ENCODE measurements at regions not wholly inside any gene's neighbourhood (a gene's known extent, or its start where the extent isn't known, plus 50 kb on each side); places are given as distances from the start of the nearest gene placed in this dataset.

DNA sequence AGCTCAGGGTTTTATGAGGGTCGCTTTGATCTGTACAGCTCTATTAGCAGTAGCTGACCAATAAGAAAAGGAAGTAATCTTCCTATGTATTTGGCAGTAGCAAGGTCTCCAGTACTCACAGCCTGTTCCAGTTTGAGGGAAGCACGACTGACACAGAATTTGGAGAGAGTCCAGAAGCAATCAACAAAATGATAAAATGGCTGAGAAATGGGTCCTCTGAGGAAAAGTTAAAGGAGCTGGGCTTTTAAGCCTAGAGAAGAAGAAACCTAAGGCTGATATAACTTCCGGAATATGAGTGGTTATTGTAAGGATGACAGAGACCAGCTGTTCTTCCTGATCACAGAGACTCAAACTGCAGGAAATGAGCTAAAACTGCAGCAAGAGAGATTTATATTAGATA, 382.8 kb downstream of the GPD2 start:
- TF ChIP-seq ZFX (IDR thresholded peaks at IDR 0.05; ENCODE audit: borderline replicate concordance) = no peak
- TF ChIP-seq, protein P1, sequence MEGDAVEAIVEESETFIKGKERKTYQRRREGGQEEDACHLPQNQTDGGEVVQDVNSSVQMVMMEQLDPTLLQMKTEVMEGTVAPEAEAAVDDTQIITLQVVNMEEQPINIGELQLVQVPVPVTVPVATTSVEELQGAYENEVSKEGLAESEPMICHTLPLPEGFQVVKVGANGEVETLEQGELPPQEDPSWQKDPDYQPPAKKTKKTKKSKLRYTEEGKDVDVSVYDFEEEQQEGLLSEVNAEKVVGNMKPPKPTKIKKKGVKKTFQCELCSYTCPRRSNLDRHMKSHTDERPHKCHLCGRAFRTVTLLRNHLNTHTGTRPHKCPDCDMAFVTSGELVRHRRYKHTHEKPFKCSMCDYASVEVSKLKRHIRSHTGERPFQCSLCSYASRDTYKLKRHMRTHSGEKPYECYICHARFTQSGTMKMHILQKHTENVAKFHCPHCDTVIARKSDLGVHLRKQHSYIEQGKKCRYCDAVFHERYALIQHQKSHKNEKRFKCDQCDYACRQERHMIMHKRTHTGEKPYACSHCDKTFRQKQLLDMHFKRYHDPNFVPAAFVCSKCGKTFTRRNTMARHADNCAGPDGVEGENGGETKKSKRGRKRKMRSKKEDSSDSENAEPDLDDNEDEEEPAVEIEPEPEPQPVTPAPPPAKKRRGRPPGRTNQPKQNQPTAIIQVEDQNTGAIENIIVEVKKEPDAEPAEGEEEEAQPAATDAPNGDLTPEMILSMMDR (IDR thresholded peaks at IDR 0.05) = no peak
- no peak overlapping the region for H3K27ac ChIP-seq

DNA sequence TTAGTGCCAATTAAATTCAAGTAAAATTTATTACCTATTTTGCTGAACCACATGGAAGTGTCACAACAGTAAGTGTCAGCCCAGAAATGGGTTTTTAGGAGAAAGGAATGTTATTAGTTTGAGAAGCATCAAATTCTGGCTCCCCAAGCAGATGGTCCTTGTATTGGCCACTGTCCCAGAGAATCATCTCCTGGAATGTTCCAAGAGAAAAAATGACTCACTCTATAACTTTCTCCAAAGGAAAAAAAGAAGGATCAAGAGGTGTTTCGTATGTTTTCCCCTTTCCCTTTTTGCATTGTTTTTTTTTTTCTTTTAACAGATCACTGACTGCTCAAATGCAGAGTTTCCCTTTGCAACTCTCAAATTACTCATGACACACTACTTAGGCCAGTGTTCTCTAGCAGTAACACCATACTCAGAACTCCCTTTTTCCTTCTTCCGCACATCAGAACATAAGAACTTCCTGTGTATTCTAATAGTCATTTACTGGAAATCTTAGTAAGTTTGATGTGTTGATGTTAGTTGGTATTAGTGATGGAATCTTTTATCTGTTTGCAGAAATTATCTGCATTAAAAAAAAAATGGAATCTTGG, 390.3 kb downstream of the GPD2 start:
- no peak overlapping the region for H3K27ac ChIP-seq
- TF ChIP-seq, protein P1 (IDR thresholded peaks at IDR 0.05) = no peak

DNA sequence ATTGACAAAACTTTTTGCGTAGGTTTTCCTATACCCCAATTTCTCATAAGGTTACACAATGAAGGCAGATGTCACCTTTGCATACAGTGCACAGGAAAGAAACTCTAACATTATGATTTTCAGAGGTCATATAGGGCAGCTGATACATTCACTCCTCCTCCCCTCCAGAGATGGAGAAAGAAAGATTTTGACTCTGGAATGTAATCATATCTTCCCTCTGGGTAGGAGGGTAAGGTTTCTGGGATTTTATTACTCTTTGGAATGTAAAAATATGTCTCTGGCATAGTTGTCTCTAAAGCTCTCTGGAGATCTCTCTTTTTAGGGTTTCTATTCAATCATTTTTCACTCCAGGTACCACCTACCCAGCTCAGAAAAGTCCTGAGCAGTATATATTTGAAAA, 398.3 kb downstream of the GPD2 start:
- TF ChIP-seq, protein P1 (IDR thresholded peaks at IDR 0.05) = no peak
- no peak for TF ChIP-seq ZFX (IDR thresholded peaks at IDR 0.05; ENCODE audit: borderline replicate concordance)
- no peak overlapping the region for H3K27ac ChIP-seq

DNA sequence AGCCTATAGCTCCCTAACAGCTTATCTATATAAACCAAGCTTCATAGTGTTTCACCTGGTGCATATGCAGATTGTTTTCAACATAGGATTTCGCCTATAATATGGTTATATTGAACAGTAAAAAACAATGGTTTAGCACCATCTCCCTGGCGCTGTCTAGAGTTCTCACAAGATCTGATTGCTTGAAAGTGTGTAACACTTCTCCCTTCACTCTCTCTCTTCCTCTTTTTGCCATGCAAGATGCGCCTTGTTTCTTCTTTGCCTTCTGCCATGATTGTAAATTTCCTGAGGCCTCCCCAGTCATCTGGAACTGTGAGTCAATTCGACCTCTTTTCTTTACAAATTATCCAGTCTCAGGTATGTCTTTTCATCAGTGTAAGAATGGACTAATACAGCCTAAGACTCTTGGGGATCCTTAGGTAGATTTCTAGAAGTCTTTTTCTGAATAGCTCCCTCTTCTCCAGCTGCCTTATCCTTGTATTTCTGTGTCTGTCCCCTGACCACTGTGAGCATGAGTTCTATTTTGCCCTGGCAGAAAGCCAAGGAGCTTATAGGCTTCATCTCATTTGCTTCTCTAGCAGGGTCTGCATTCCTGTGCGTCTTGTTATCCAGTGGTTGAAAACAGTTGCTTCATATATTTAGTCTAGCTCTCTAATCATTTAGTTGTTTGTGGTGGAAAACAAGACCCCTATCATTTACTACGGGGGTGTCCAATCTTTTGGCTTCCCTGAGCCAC, 401.6 kb downstream of the GPD2 start:
- no peak overlapping the region for H3K27ac ChIP-seq
- TF ChIP-seq, protein P1 (IDR thresholded peaks at IDR 0.05) = no peak
- no peak for TF ChIP-seq ZFX (IDR thresholded peaks at IDR 0.05; ENCODE audit: borderline replicate concordance)

DNA sequence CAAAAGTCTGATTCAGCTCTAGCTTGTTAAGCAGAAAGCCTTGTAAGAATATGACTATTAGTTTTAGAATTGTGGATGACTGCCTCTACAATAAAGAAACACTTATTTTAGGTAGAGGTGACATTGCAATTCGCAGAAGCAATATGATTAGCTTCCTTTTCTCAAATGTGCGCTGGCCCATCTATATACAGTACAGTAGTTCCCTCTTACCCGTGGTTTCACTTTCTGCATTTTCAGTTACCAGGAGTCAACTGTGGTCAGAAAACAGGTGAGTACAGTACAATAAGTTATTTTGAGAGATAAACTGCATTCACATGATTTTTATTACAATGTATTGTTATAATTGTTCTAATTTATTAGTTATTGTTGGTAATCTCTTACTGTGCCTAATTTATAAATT, 405.1 kb downstream of the GPD2 start:
- TF ChIP-seq, protein P1 (IDR thresholded peaks at IDR 0.05) = no peak
- no peak overlapping the region for H3K27ac ChIP-seq

DNA sequence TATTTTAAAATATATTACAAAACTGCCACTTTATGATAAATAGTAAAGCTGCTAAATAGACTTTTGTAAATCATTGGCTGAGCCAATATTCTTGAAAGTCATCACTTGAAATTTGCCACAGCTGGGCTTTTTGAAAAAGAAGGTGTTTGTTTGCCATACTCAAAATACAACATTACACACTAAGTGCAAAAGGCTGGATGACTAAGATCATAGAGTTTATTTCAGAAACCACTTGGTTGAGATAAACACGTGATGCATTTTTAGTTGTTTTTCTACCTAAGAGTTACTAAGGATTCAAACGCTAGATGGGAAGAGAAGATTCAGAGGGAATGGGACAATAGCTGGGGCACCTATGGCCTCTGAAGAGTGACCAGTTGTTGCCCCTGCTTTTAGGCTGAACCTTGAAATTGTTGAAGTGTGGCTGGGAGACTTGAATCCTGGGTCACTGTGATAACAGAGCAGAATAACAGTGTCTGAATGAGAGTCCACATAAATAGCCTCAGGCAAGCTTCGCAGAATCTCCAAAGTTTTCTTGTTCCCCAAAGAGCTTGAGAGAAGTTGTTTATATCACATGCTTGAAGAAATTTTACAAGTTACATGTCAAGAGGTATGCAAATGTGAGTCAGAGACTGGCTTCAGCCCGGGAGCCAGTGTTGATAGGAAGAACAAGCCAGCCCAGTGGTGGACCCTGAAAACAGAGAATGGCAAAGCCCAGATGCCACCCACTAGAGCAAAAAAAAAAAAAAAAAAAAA, 409.8 kb downstream of the GPD2 start:
- TF ChIP-seq ZFX (IDR thresholded peaks at IDR 0.05; ENCODE audit: borderline replicate concordance) = no peak
- TF ChIP-seq, protein P1 (IDR thresholded peaks at IDR 0.05) = no peak
- no peak overlapping the region for H3K27ac ChIP-seq

DNA sequence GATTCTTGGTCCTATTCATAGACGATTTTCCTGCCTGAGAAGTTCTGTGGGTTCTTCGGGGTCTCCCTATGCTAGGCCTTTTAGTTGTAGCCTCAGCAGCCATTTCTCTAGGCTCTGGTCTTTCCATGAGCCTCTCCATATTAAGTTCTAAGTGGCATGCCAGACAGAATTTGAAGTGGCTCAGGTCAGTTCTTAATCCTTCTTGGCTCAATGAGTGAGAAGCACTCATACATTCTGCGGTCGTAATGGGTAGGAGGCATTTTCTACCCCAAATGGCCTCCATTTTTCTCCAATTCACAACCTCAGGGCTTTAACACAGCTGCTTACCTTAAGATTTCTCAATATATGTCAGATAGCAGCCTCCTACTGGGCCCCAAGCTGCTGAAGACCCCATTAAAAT, 405.3 kb upstream of the GALNT5 start:
- TF ChIP-seq, protein P1 (IDR thresholded peaks at IDR 0.05) = no peak
- TF ChIP-seq ZFX (IDR thresholded peaks at IDR 0.05; ENCODE audit: borderline replicate concordance) = no peak
- H3K27ac ChIP-seq = no peak overlapping the region

Measured in 22Rv1 (cell line).